HFFc6 (cell line): ENCODE measurements at regions not wholly inside any gene's neighbourhood (a gene's known extent, or its start where the extent isn't known, plus 50 kb on each side); places are given as distances from the start of the nearest gene placed in this dataset.

Source experiments
- DNase-seq: peaks from one replicate; pipeline ENCODE4 v3.0.0-alpha.2; 2018
- H3K27ac Mint-ChIP-seq: 2 replicates; pipeline ENCODE4 v1.8.0; 2020; ENCODE audit warnings: mild to moderate bottlenecking, mixed read lengths
- H3K27me3 Mint-ChIP-seq: 2 replicates; pipeline ENCODE4 v1.8.0; 2021; ENCODE audit warnings: mild to moderate bottlenecking, moderate library complexity, mixed read lengths; ENCODE audit not compliant: insufficient read depth
- H3K36me3 Mint-ChIP-seq: 2 replicates; pipeline ENCODE4 v1.8.0; 2021; ENCODE audit warnings: low read depth, mixed read lengths
- H3K4me1 Mint-ChIP-seq: 2 replicates; pipeline ENCODE4 v1.8.0; 2020; ENCODE audit warnings: low read depth, mixed read lengths
- H3K4me3 Mint-ChIP-seq: 2 replicates; pipeline ENCODE4 v1.8.0; 2020; ENCODE audit warnings: mild to moderate bottlenecking, moderate library complexity, mixed read lengths
- H3K9me3 Mint-ChIP-seq: 2 replicates; pipeline ENCODE4 v1.8.0; 2020; ENCODE audit warnings: mild to moderate bottlenecking, mixed read lengths
- TF ChIP-seq, protein P1 (sequence below): fragments of 200-600 bp; sonication (generic); IDR thresholded peaks from 2 replicates; pipeline ENCODE4 v1.5.0; 2021; ENCODE audit warnings: antibody characterized with exemption, mild to moderate bottlenecking

DNA sequence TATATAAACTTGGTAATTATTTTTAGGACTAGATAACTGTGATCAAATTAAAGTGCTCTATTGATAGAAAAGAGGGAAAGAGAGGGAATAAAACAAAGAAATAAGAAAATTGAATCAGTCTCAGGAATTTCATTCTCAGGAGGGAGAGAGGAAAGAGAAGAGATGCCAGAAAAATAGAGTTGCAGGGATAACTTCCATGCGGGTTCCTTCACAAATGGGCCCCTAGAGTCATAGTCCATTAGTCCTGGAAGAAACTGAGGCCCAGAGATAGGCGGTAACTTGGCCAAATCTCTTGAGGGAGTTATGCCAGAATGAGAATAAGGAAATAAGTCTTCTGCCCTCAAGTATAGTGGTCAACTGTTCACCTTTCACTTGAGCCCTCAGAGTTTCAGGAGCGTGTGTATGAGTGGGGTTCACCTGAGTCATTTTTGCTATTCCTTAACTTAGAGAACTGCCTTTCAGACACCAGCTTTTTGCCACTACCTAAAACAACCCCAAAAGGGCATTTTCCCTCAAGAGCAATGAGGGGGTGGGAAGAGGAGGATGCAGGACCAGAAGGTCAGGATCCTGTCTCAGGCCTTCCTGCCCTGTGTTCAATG, 192.6 kb downstream of the MEX3B start:
- DNase-seq, result no peak
- Mint-ChIP-seq H3K36me3 (no peaks in the 10 kb centered on the region), H3K4me1 (no peaks in the 10 kb centered on the region), H3K4me3 (no peak overlapping the region), H3K27me3 (peaks cover 10% of the 10 kb centered on the region), H3K9me3 (peaks cover 5% of the 10 kb centered on the region; the same call in 1 of the 2 replicates), H3K27ac (no peak overlapping the region)
- TF ChIP-seq, protein P1, sequence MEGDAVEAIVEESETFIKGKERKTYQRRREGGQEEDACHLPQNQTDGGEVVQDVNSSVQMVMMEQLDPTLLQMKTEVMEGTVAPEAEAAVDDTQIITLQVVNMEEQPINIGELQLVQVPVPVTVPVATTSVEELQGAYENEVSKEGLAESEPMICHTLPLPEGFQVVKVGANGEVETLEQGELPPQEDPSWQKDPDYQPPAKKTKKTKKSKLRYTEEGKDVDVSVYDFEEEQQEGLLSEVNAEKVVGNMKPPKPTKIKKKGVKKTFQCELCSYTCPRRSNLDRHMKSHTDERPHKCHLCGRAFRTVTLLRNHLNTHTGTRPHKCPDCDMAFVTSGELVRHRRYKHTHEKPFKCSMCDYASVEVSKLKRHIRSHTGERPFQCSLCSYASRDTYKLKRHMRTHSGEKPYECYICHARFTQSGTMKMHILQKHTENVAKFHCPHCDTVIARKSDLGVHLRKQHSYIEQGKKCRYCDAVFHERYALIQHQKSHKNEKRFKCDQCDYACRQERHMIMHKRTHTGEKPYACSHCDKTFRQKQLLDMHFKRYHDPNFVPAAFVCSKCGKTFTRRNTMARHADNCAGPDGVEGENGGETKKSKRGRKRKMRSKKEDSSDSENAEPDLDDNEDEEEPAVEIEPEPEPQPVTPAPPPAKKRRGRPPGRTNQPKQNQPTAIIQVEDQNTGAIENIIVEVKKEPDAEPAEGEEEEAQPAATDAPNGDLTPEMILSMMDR, result no peak

DNA sequence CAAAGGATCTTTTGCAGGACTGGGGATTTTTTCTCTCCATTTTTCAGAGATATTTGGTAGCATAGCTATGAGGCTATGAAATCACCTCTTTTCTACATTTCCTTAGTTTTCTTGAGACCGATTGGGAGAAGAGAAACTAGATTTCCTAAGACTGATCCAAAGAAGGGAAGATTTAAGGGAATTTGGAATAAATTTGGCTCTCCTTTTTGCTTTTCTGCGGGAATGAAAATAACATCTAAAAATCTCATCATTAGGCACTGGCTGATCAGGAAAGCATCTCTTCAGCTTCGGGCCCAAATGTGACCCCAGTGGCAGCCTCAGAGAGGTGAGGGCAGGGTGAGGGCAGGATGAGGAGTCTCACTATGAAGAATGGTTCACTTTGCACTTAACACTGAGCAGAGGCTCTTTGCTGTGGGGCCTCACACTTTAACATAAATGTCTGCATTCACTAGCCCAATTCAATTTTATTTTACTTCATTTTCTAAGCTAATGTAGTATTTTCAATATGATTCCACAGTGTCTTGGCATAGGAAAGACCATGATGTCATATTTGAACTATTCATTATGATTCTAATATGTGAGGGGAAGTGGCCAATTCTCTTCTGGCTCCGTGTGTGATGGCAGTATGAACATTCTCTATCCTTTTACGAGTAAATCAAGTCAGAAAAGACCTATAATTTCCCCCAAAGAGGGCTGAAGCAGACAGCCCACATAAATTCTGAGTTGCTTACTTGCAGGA, 193.2 kb downstream of the MEX3B start:
- H3K36me3 Mint-ChIP-seq, result no peaks in the 10 kb centered on the region
- peaks cover 5% of the 10 kb centered on the region; the same call in 1 of the 2 replicates for H3K9me3 Mint-ChIP-seq
- DNase-seq, result no peak
- H3K27ac Mint-ChIP-seq, result no peak overlapping the region
- TF ChIP-seq, protein P1, result no peak
- no peaks in the 10 kb centered on the region for H3K4me1 Mint-ChIP-seq
- peaks cover 7% of the 10 kb centered on the region for H3K27me3 Mint-ChIP-seq
- H3K4me3 Mint-ChIP-seq, result no peak overlapping the region

DNA sequence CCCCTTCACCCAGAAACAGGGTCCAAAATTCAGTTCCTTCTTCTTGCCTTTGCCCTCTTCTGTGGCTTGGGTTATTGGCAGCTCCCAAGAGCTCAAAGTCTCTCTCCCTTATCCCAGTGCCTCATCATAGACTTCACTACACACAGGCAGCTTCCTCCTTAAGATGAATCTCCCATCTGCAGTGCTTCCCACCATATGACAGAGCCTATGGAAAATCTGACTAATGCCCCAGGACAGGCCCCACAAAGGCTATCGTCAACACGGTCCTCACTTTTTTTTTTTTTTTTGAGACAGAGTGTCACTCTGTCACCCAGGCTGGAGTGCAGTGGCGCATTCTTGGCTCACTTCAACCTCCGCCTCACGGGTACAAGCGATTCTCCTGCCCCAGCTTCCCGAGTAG, 194.1 kb downstream of the MEX3B start:
- DNase-seq, result no peak
- peaks cover 3% of the 10 kb centered on the region; the same call in 1 of the 2 replicates for H3K9me3 Mint-ChIP-seq

DNA sequence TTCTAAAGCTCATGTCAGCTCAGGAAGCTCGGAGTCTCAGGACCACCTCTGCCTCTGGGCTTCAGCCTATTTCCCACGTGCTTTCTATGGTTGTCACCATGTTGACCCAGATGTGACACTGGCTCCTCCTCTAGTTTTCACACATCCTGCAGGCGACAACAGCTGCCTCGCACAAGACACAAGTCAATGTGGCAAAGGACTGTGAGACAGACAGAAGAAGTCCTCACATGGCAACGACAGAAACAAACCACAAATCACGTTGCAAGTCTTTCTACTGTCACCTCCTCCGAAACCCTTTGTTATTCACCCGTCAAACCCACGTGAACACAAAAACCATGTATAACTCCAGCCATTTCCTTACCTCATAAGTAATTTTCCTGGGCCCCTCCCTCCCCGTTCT, 194.5 kb downstream of the MEX3B start:
- DNase-seq, result no peak
- H3K9me3 Mint-ChIP-seq, result no peaks in the 10 kb centered on the region; the same call in 1 of the 2 replicates
- H3K4me1 Mint-ChIP-seq, result no peaks in the 10 kb centered on the region
- H3K27me3 Mint-ChIP-seq, result peaks cover 7% of the 10 kb centered on the region
- TF ChIP-seq, protein P1, result no peak
- no peaks in the 10 kb centered on the region for H3K36me3 Mint-ChIP-seq
- no peak overlapping the region for H3K4me3 Mint-ChIP-seq
- H3K27ac Mint-ChIP-seq, result no peak overlapping the region; the same call in 1 of the 2 replicates

More for the DNA sequence above, 194.1 kb downstream of the MEX3B start:
- TF ChIP-seq, protein P1, result no peak
- Mint-ChIP-seq H3K36me3 (no peaks in the 10 kb centered on the region), H3K4me1 (no peaks in the 10 kb centered on the region), H3K4me3 (no peak overlapping the region), H3K27me3 (peaks cover 7% of the 10 kb centered on the region), H3K27ac (no peak overlapping the region; the same call in 1 of the 2 replicates)

DNA sequence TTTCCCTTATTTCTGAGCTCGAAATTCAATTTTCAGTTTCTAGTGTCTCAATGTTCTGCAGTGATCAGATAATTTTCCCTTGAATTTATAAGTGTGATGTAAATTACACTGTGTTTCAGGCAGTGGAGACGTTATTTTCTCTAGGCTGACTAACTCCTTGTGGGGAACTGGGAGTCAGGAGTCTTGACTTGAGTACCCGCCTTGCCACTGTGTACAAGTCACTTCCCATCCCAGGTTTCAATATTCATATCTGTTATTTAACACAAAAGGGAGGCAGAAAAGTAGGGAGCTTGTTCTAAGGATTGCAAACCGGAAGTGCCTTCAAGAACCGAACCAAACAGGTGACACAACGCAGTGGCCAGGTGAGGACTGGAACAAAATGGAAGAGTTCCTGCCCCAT, 196.5 kb downstream of the MEX3B start:
- H3K27ac Mint-ChIP-seq, result no peak overlapping the region
- DNase-seq, result no peak
- H3K4me3 Mint-ChIP-seq, result no peak overlapping the region
- peaks cover 7% of the 10 kb centered on the region for H3K27me3 Mint-ChIP-seq
- H3K36me3 Mint-ChIP-seq, result no peaks in the 10 kb centered on the region
- H3K9me3 Mint-ChIP-seq, result no peaks in the 10 kb centered on the region; the same call in 1 of the 2 replicates
- TF ChIP-seq, protein P1, result no peak
- H3K4me1 Mint-ChIP-seq, result no peaks in the 10 kb centered on the region
